A549 (cell line): ENCODE measurements at regions not wholly inside any gene's neighbourhood (a gene's known extent, or its start where the extent isn't known, plus 50 kb on each side); places are given as distances from the start of the nearest gene placed in this dataset.

Experiments used
- ATAC-seq, 2 experiments: fragments of 200-7000 bp in 1 of 2; fragments of >200 bp in 1 of 2; cut with Nextera tagmentation in 1 of 2; cut with Tn5 transposase in 1 of 2; 3 replicates each; pipeline versions ENCODE4 v1.8.0 to v1.9.1; 2018 to 2020; ENCODE audit warnings: mild to moderate bottlenecking in 1 of 2, moderate library complexity in 1 of 2
- CTCF ChIA-PET: fragments of 300-600 bp; sonication (Branson Sonifier 250); formaldehyde crosslinking; extraction: SDS; loops from one replicate; lab custom pipeline; 2021; ENCODE audit warnings: antibody characterized with exemption, inconsistent platforms; lab: Yijun Ruan, JAX
- POLR2A ChIA-PET: fragments of 350-600 bp; formaldehyde crosslinking; extraction: SDS; loops from one replicate; lab custom pipeline; 2021; ENCODE audit warnings: antibody characterized with exemption, inconsistent platforms; lab: Yijun Ruan, JAX
- DNase-seq, 2 experiments: peaks; one replicate each; pipeline versions ENCODE4 v3.0.0 to v3.0.0-alpha.2; 2011 to 2016; ENCODE audit warnings: low read depth in 1 of 2, low spot score in 1 of 2
- FAIRE-seq: peaks from 2 replicates; lab custom pipeline; 2011; peaks lifted over from hg19 to GRCh38; lab: Jason Lieb, UNC
- H3K27ac ChIP-seq, 2 experiments: fragments of >200 bp; sonication (Bioruptor Twin); formaldehyde crosslinking; 3 replicates each; pipeline ENCODE4 v1.5.1; 2016 to 2017
- H3K4me1 ChIP-seq: fragments of >200 bp; sonication (Bioruptor Twin); formaldehyde crosslinking; 3 replicates; pipeline ENCODE4 v1.6.1; 2016
- H3K4me2 ChIP-seq: fragments of >200 bp; sonication (Bioruptor Twin); formaldehyde crosslinking; 3 replicates; pipeline ENCODE4 v1.6.1; 2016
- H3K4me3 ChIP-seq: fragments of >200 bp; sonication (Bioruptor Twin); formaldehyde crosslinking; 3 replicates; pipeline ENCODE4 v1.5.1; 2016
- H3K9me3 ChIP-seq: fragments of >200 bp; sonication (Bioruptor Twin); formaldehyde crosslinking; 3 replicates; pipeline ENCODE4 v1.6.1; 2016
- BHLHE40 ChIP-seq: IDR thresholded peaks from 2 replicates; pipeline ENCODE4 v1.6.1; 2012; ENCODE audit warnings: low read depth, low read length, inconsistent platforms
- CBX2 ChIP-seq: fragments of 200-600 bp; sonication (generic); IDR thresholded peaks from 2 replicates; pipeline ENCODE4 v1.6.1; 2016; ENCODE audit warnings: low read depth, mild to moderate bottlenecking, borderline replicate concordance
- CHD4 ChIP-seq: fragments of 200-600 bp; sonication (generic); IDR thresholded peaks from 2 replicates; pipeline ENCODE4 v1.6.1; 2016; ENCODE audit warnings: antibody characterized with exemption, mild to moderate bottlenecking, borderline replicate concordance
- ELK1 ChIP-seq: fragments of 150-350 bp; IDR thresholded peaks from 2 replicates; pipeline ENCODE4 v1.6.1; 2014; ENCODE audit warnings: low read depth, mild to moderate bottlenecking, low read length
- EP300 ChIP-seq, 2 experiments: fragments of >200 bp; sonication (Bioruptor Twin); formaldehyde crosslinking; IDR thresholded peaks; 2 replicates in 1 of 2; 3 replicates in 1 of 2; pipeline ENCODE4 v1.6.1; 2016 to 2017
- FOSL2 ChIP-seq, 2 experiments: fragments of 450-650 bp in 1 of 2; fragments of >200 bp in 1 of 2; sonication (Bioruptor Twin) in 1 of 2; formaldehyde crosslinking; IDR thresholded peaks; 2 replicates each; pipeline versions ENCODE4 v1.5.0 to v1.6.1; 2016 to 2020; ENCODE audit warnings: mild to moderate bottlenecking in 1 of 2, moderate library complexity in 1 of 2
- FOXS1 ChIP-seq: fragments of 250-450 bp; sonication (Bioruptor Pico); IDR thresholded peaks from 2 replicates; pipeline ENCODE4 v1.5.0; 2020; ENCODE audit warnings: mild to moderate bottlenecking, moderate library complexity
- GATA3 ChIP-seq: IDR thresholded peaks from 2 replicates; pipeline ENCODE4 v1.6.1; 2012; ENCODE audit warnings: borderline replicate concordance
- HES2 ChIP-seq: fragments of >200 bp; sonication (Bioruptor Twin); formaldehyde crosslinking; IDR thresholded peaks from 2 replicates; pipeline ENCODE4 v1.6.1; 2016
- HEYL ChIP-seq: fragments of 250-450 bp; sonication (Bioruptor Pico); IDR thresholded peaks from 2 replicates; pipeline ENCODE4 v1.8.0; 2021; ENCODE audit warnings: mild to moderate bottlenecking, moderate library complexity
- HOXB13 ChIP-seq: fragments of 250-450 bp; sonication (Bioruptor Pico); IDR thresholded peaks from 2 replicates; pipeline ENCODE4 v1.5.0; 2020; ENCODE audit warnings: low read depth, mild to moderate bottlenecking, moderate library complexity
- KDM5A ChIP-seq: fragments of 200-600 bp; sonication (generic); IDR thresholded peaks from 2 replicates; pipeline ENCODE4 v1.6.1; 2016; ENCODE audit warnings: antibody characterized with exemption, mild to moderate bottlenecking
- MAX ChIP-seq: IDR thresholded peaks from 2 replicates; pipeline ENCODE4 v1.6.1; 2012
- MAZ ChIP-seq: fragments of 150-350 bp; IDR thresholded peaks from 2 replicates; pipeline ENCODE4 v1.6.1; 2014; ENCODE audit warnings: antibody characterized with exemption, low read depth, low read length, borderline replicate concordance
- NR3C1 ChIP-seq: fragments of >200 bp; sonication (Bioruptor Twin); formaldehyde crosslinking; IDR thresholded peaks from 3 replicates; pipeline ENCODE4 v1.6.1; 2017
- PHF8 ChIP-seq: fragments of 200-600 bp; sonication (generic); IDR thresholded peaks from 2 replicates; pipeline ENCODE4 v1.6.1; 2016; ENCODE audit warnings: low read depth, mild to moderate bottlenecking, antibody characterized with exemption, moderate library complexity, borderline replicate concordance
- REST ChIP-seq: fragments of 200-600 bp; sonication (generic); IDR thresholded peaks from 2 replicates; pipeline ENCODE4 v1.6.1; 2016; ENCODE audit warnings: antibody characterized with exemption, mild to moderate bottlenecking, moderate library complexity
- TP53 ChIP-seq: fragments of 250-450 bp; sonication (Bioruptor Pico); IDR thresholded peaks from 2 replicates; pipeline ENCODE4 v1.5.0; 2021; ENCODE audit warnings: mild to moderate bottlenecking, moderate library complexity
- USF2 ChIP-seq: fragments of 450-650 bp; IDR thresholded peaks from 2 replicates; pipeline ENCODE4 v1.6.1; 2014; ENCODE audit warnings: antibody characterized with exemption
- ZSCAN20 ChIP-seq: fragments of 250-450 bp; sonication (Bioruptor Pico); IDR thresholded peaks from 2 replicates; pipeline ENCODE4 v1.8.0; 2022; ENCODE audit warnings: mild to moderate bottlenecking, moderate library complexity
- WGBS: methylation state at CpG from one replicate; pipeline ENCODE4 v1.1.6; 2017; ENCODE audit errors: missing lambda C conversion rate; 5-methylcytosine and 5-hydroxymethylcytosine counted together

- Histone ChIP-seq H3K9me3 (no peaks in the 10 kb centered on the region), H3K4me3 (no peak overlapping the region), H3K4me1 (no peaks in the 10 kb centered on the region), H3K4me2 (no peak overlapping the region), H3K27ac (no peak overlapping the region)
- ChIA-PET POLR2A (no interaction called here), CTCF (no interaction called here)
- FAIRE-seq, result no peak
- WGBS, result 20% methylated on average over 2 of the region's 2 CpGs
- TF ChIP-seq HES2 (no peak), ELK1 (no peak), KDM5A (no peak), EP300 (IDR thresholded peaks at IDR 0.05) (no peak), GATA3 (no peak), PHF8 (no peak), CBX2 (no peak), NR3C1 (no peak), BHLHE40 (no peak), CHD4 (no peak), HEYL (no peak), ZSCAN20 (CRISPR knock-in tag) (no peak), HOXB13 (no peak), MAX (no peak)
- TF ChIP-seq, all 56 proteins: peak for 0
- ATAC-seq (no peak), DNase-seq (no peak)
Observed at GRCh38 chr18:67373636-67374035, 142.9 kb downstream of the DSEL start.

- Histone ChIP-seq H3K27ac (no peak overlapping the region), H3K9me3 (no peaks in the 10 kb centered on the region), H3K4me2 (no peak overlapping the region), H3K4me1 (no peaks in the 10 kb centered on the region), H3K4me3 (no peak overlapping the region)
- DNase-seq (no peak), ATAC-seq (no peak), FAIRE-seq (no peak)
- 49% methylated on average over 2 of the region's 2 CpGs for WGBS
- TF ChIP-seq FOSL2 (IDR thresholded peaks at IDR 0.05), result no peak
- TF ChIP-seq FOSL2 (CRISPR knock-in tag; IDR thresholded peaks at IDR 0.05), result 0 out of 2 replicates have a peak, but pooled peaks have one; percentile 14
- TF ChIP-seq REST, result no peak
- no peak for TF ChIP-seq MAZ
- no peak for TF ChIP-seq TP53 (CRISPR knock-in tag)
- TF ChIP-seq USF2, result no peak
- no peak for TF ChIP-seq NR3C1
- TF ChIP-seq MAX, result no peak
- TF ChIP-seq FOXS1, result no peak
- ChIA-PET POLR2A (no interaction called here), CTCF (no interaction called here)
Observed at GRCh38 chr18:67367540-67367939, 149.0 kb downstream of the DSEL start.
